ENCODE measurements at regions not wholly inside any gene's neighbourhood (a gene's known extent, or its start where the extent isn't known, plus 50 kb on each side); places are given as distances from the start of the nearest gene placed in this dataset.

- TF ChIP-seq, protein P1, sequence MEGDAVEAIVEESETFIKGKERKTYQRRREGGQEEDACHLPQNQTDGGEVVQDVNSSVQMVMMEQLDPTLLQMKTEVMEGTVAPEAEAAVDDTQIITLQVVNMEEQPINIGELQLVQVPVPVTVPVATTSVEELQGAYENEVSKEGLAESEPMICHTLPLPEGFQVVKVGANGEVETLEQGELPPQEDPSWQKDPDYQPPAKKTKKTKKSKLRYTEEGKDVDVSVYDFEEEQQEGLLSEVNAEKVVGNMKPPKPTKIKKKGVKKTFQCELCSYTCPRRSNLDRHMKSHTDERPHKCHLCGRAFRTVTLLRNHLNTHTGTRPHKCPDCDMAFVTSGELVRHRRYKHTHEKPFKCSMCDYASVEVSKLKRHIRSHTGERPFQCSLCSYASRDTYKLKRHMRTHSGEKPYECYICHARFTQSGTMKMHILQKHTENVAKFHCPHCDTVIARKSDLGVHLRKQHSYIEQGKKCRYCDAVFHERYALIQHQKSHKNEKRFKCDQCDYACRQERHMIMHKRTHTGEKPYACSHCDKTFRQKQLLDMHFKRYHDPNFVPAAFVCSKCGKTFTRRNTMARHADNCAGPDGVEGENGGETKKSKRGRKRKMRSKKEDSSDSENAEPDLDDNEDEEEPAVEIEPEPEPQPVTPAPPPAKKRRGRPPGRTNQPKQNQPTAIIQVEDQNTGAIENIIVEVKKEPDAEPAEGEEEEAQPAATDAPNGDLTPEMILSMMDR (IDR thresholded peaks at IDR 0.05) = no peak
- TF ChIP-seq POLR2A (IDR thresholded peaks at IDR 0.05) = no peak
Observed at GRCh38 chr21:28380241-28380640, 612.4 kb downstream of the LTN1 start.

All from vagina (tissue), 2 donors.